ENCODE measurements at regions not wholly inside any gene's neighbourhood (a gene's known extent, or its start where the extent isn't known, plus 50 kb on each side); places are given as distances from the start of the nearest gene placed in this dataset.

DNA sequence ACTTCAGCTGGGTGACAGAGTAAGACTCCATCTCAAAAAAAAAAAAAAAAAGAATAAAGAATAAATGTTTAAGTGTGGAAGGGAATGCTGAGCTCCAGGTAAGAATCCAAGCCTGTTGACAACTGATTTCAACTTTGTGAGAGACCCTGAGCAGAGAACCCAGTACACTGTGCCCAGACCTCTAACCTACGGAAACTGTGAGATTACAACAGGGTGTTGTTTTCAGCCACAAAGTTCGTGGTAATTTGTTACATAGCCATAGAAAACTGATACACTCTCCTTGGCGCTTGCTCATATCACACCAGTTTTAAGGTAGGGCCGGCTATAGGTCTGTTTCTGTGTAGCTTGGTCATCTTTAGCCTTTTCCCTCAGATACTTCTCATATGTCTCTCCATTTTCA lies 98.4 kb upstream of the PAPOLG start:
- no peak for DNase-seq (ENCODE audit: insufficient read length, low spot score)
- no peak for FAIRE-seq
- TF ChIP-seq, protein P1, sequence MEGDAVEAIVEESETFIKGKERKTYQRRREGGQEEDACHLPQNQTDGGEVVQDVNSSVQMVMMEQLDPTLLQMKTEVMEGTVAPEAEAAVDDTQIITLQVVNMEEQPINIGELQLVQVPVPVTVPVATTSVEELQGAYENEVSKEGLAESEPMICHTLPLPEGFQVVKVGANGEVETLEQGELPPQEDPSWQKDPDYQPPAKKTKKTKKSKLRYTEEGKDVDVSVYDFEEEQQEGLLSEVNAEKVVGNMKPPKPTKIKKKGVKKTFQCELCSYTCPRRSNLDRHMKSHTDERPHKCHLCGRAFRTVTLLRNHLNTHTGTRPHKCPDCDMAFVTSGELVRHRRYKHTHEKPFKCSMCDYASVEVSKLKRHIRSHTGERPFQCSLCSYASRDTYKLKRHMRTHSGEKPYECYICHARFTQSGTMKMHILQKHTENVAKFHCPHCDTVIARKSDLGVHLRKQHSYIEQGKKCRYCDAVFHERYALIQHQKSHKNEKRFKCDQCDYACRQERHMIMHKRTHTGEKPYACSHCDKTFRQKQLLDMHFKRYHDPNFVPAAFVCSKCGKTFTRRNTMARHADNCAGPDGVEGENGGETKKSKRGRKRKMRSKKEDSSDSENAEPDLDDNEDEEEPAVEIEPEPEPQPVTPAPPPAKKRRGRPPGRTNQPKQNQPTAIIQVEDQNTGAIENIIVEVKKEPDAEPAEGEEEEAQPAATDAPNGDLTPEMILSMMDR (IDR thresholded peaks at IDR 0.05; ENCODE audit: insufficient read depth, missing control alignments): no peak

DNA sequence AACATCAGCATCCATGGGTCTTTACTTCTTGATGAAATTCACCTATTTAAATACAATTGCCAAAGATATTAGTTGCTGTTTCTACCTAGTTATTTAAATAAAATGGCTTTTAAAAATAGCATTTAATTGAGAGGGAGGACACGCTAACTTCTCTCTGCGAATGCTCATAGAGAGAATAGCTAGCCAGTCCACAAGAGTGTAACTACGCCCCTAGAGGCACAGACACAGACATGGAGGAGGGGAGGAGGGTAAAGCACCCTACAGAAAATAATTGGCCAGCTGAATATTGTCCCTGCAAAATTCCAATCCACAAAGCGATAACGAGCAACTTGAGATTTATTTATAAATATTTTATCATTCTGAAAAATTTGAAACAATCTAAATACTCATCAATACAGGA lies 97.0 kb upstream of the PAPOLG start:
- TF ChIP-seq, protein P1 (IDR thresholded peaks at IDR 0.05; ENCODE audit: insufficient read depth, missing control alignments): no peak
- DNase-seq (ENCODE audit: insufficient read length, low spot score): no peak
- no peak for FAIRE-seq

DNA sequence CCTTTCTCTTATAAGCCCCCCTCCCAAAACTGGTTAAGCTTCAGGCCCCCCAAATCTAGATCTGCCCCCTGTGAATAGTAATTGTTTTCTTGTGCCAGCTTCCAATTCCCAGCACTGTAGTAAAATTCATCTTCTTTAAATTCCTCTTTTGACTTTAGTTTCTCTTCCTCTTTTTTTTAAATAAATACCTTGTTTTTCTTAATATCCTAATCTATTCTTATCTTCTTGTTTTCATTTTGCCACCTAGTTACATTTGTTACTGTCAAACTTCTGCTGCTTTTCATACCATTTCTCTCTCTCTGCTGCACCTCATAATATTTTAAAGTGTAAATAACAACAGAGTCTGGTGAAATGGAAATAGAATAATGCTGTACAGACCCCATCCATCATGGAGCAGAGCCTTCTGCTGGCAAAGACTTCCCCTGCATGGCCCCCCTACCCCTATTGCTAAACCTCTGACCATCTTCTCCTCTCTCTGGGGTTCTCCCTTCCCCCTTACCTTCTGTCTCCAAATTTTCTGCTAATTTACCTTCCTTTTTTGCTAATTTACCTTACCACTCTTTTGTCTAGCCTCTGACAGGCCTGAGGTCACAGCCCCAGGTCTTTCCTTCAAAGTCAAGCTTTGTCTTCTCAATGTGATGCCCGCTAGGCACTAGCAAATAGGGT lies 94.9 kb upstream of the PAPOLG start:
- FAIRE-seq: no peak
- no peak for DNase-seq (ENCODE audit: insufficient read length, low spot score)
- TF ChIP-seq, protein P1 (IDR thresholded peaks at IDR 0.05; ENCODE audit: insufficient read depth, missing control alignments): no peak

DNA sequence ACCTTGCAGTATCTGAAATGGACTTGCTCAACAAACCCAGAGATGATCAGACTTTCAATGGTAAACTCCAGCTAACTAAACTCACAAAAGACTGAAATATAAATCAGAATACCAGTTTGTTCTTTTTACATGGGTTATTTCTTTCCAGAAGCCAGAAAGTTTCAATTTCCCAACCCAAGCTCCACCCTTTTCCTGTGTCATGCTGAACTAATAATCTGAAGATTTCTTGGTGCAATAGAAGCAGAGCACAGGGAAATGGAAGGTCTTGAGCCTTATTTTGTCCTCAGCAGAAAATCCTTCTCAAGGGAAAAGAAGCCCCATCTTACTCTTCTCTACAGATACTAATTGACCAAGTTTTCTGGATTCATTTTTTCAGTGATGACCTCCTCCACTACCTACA lies 93.3 kb upstream of the PAPOLG start:
- no peak for FAIRE-seq
- TF ChIP-seq, protein P1 (IDR thresholded peaks at IDR 0.05; ENCODE audit: insufficient read depth, missing control alignments): no peak
- DNase-seq (ENCODE audit: insufficient read length, low spot score): no peak

DNA sequence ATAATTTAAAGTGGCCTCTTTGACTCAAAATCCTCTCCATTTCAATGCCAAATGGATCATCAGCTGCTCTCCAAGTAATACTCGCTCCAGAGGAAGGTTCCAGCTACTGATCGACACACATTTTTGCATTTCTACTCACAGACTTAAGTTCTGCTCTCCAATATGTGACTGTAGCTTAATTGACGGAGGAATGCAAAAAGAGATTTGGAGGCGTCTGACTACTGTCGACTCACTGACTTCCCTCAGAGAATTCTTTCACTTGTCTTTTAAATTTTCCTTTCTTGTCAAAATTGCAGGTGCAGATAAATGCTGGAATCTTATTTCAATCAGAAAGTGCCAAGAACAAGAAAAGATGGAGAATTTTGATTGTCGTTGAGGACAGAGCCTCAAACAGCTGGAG lies 84.1 kb upstream of the PAPOLG start:
- FAIRE-seq (no peak), DNase-seq (ENCODE audit: insufficient read length, low spot score) (no peak)
- TF ChIP-seq, protein P1 (IDR thresholded peaks at IDR 0.05; ENCODE audit: insufficient read depth, missing control alignments): no peak

DNA sequence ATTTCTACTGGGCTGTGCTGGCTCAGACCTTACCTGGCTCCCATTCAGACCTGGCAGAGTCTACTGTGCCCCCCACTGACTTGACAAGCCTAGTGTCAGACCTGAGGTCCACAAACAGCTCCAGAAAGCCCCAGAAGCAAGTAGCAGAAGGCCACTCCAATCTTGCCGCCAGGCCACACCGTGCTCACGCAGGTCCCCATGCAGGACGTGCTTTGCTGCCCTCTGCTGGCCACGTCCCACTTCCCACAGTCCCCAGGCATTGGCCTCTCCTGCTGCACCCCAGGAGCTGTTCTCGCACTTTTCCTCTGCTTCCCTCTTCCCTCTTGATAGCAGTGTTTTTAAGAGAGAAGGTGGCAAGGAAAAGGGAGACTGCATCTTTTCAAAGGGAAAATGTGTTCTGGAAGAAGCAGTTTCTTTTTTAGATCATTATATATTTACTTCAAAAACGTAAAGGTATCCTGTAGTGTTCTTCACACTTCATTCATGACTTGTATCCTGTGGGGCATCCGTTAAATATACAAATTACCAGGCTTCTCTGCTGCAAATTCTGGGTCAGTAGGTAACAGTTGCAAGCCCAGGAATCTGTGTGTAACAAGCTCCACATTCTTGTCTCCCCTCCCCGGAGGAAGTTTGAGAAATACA lies 81.4 kb upstream of the PAPOLG start:
- DNase-seq (ENCODE audit: insufficient read length, low spot score) (peak; percentile 60), FAIRE-seq (no peak)
- TF ChIP-seq, protein P1 (IDR thresholded peaks at IDR 0.05; ENCODE audit: insufficient read depth, missing control alignments): peak; percentile 93

DNA sequence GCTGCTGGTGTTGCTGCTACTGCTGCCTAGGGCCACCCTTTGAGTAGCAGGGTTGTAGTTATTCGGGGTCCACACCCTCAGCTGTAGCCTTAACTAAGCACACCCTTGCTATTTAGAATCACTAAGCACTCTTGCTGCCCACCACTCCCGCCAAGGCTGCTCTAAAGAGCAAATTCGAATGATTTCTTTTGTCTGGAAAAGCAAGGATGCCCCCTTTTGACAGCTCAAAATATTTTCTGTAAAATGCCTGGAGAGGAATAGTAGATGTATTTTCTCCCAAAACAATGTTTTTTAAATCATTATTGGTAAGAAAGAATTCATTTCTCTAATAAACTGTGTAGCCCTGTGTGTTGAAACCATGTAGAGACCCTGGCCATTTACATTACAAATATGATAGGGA lies 80.8 kb upstream of the PAPOLG start:
- no peak for DNase-seq (ENCODE audit: insufficient read length, low spot score)
- no peak for FAIRE-seq
- TF ChIP-seq, protein P1 (IDR thresholded peaks at IDR 0.05; ENCODE audit: insufficient read depth, missing control alignments): peak; percentile 2
